GM23248 (cell line): ENCODE measurements at regions not wholly inside any gene's neighbourhood (a gene's known extent, or its start where the extent isn't known, plus 50 kb on each side); places are given as distances from the start of the nearest gene placed in this dataset.

Experiments used
- EZH2 ChIP-seq: fragments of 200-600 bp; sonication (generic); IDR thresholded peaks from 2 replicates; pipeline ENCODE4 v1.6.1; 2018; ENCODE audit warnings: antibody characterized with exemption, mild to moderate bottlenecking; ENCODE audit not compliant: insufficient read depth, poor library complexity, severe bottlenecking
- EZH2phosphoT487 ChIP-seq: fragments of 200-600 bp; sonication (generic); IDR thresholded peaks from 2 replicates; pipeline ENCODE4 v1.6.1; 2018; ENCODE audit warnings: antibody characterized with exemption, moderate library complexity, mild to moderate bottlenecking, low read depth; ENCODE audit not compliant: insufficient read depth

GRCh38 chr5:110264661-110265060 lies 461.8 kb downstream of the TMEM232 start:
- TF ChIP-seq EZH2: no peak
- no peak for TF ChIP-seq EZH2phosphoT487
